ENCODE measurements at regions not wholly inside any gene's neighbourhood (a gene's known extent, or its start where the extent isn't known, plus 50 kb on each side); places are given as distances from the start of the nearest gene placed in this dataset.
"Not testable (repeated sequence)": the region's sequence is repeated elsewhere in the genome, so short reads cannot be mapped to it uniquely, and the experiment has no call there.

DNA sequence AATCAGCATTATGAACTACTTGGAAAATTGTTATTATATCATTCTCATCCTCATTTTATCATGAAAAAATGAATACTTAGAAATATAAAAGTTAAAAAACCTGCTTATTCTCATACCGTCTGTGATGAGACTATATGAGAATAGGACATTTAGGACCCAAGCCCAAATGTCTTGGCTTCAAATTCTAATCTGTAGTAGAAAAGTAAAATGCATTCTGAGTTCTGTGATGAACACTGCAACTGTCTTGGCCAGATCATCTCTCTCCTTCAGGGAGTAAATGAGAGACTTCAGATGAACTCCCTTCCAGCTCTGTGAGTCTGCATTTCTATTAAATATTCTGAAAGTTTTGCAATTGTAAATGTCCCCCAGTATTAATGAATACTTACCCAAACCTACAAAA lies 940.7 kb upstream of the KLHL29 start:
- no peak for DNase-seq (ENCODE audit: low read depth)

DNA sequence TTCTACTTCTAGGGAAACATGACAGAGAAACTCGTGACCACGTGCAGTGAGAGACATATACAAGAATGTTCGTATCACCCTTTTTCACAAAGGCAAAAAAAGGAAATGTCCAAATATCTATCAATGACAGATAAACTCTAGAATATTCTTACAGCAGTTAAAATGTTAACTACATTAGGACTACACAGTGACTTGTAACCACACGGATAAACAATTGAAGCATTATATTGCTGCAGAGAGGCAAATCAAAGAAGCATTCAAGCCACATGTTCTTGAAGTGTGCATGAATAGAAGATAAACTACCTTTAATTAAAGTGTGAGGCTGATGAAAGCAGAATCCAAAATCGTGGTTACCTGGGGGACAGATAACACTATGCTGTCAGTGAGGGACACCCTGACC lies 935.3 kb upstream of the KLHL29 start:
- no peak for DNase-seq (ENCODE audit: low read depth)

DNA sequence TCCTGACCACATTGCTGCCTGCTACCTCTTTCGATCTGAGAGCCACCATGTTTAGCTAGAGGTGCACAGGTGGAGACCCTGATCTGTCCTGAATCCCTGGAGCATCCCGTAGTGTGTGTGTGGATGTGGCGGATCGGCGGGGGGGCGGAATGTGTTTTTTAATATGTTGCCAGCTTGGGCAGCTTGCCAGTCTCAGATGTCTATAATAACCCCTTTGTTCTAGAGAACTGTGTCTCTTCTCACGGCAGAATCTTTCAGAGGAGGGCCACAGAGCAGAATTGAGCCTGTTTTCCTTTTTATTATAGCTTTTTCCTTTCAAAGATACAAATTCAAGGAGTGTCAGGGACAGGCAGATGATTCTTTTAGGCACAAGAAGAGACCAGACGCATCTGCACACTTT lies 934.1 kb upstream of the KLHL29 start:
- no peak for DNase-seq (ENCODE audit: low read depth)

DNA sequence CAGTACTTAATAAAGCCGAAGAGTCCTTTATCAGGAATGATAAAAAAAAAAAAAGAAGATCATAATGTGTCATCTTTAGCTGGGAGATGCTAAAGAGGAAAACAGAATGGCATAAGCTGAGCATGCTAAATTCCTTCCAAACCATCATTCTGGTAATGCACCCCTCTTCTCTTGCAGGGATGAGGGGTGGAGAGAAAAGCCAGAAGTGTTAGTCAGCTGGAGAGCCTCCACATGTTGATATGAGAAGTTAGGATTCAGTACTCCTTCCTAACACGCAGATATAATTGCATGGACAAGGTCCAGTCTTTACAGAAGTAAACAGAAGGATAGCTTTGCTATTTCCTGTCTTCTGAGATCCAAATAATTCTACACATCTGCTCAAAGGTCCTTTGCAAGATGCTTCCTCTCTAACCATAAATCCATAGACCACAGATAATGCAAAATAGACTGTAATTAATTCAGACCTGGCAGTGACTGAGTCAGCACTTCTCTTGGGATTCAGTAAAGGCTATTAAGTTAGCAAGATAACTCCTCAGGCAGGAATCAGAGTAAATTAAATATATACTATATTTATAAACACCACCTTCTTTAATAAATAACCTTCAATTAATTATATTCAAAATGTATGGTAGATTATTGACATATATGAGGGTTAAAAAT lies 930.0 kb upstream of the KLHL29 start:
- DNase-seq (ENCODE audit: low read depth), result no peak

DNA sequence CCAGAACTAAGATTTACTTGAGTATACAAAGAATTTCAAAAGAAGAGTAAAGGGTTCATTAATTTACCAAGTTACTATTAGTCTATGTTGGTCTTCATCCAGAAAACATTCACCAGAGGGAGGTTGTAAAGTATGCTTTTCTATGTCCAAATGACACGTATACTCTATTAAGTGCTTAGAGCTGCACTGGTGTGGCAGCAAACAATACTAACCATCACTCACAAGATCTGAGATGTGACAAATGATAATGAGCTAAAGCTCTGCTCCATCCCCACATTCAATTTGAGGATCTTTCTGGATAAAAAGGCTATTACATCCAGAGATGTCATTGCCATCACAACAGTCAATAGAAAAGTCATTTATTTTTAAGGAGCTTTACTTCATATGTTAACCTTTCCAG lies 926.5 kb upstream of the KLHL29 start:
- DNase-seq (ENCODE audit: low read depth), result no peak

DNA sequence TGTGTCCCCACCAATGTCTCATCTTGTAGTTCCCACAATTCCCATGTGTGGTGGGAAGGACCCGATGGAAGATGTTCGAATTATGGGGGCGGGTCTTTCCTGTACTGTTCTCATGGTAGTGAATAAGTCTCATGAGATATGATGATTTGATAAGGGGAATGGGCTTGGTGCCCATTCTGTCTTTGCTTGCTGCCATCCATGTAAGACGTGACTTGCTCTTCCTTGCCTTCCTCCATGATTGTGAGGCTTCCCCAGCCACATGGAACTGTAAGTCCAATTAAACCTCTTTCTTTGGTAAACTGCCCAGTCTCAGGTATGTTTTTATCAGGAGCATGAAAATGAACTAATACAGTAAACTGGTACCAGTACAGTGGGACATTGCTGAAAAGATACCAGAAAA lies 909.9 kb upstream of the KLHL29 start:
- not testable (repeated sequence) for DNase-seq (ENCODE audit: low read depth)

DNA sequence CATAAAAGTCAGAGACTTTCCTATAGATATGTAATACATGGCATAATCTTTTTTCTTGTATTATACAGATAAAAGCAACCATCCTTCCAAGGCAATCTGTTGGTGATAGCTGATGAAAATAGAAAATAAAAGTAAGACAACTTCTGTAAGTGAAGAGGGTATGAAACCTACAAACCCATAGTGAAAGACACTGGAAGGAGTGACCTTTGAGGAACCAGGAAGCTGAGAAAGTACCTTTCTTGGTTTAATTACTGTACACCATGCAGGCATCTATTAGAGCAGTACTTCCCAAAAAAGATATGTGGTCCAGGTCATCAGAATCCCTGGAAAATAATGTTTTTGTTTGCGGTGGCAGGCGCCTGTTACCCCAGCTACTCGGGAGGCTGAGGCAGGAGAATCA lies 906.6 kb upstream of the KLHL29 start:
- DNase-seq (ENCODE audit: low read depth), result no peak

DNA sequence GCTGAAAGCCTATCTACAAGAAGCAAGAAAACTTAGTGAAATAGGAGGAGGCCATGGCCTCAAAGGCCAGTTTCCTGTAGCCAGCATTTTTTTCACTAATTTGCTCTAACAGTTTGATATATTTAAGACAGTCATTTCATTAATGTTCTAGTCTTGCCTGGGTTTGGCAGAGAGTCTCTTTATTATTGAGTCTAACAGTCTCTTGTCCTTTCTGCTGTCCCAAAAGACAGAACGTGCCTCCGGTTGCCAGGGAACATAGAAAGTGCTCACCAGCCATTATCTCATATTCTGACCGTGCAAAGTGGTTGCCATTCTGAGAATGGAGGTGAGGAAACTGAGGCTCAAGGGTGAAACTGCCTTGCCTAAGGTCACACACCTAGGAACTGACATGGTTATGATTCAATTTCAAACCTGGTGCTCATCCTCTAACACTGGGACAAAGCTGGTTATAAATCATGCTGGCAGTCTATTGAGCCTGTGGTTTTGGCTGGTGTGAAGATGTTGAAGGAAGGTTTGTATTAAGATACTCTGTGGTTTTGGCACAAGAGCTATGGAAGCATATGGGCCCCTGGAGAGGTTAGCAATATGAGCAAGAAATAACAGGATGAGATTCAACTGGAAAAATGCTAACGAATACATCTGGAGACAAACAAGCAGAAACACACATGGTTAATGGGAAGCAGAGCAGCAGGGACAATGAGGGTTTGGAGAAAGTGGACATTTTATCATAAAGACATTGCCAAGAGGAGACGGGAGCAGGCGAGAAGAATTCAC lies 903.3 kb upstream of the KLHL29 start:
- DNase-seq (ENCODE audit: low read depth), result no peak

DNA sequence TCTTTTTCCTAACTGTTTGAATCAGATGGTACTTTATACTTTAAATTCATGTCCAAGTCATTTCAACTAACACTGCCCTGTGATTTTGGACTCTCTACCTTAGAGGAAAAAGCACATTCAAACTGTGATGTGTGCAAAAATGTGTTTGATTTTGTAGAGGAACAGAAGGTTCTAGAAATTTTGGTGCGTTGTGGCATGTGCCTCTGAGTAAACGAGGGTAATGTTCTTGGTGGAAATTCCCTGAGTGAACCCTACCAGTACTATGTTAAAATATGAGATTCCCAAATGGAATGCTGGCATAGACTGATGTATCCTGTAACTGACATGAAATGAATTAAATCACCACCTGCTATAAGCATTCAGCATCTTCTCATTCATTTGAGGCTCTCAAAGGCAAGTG lies 901.9 kb upstream of the KLHL29 start:
- DNase-seq (ENCODE audit: low read depth), result no peak

DNA sequence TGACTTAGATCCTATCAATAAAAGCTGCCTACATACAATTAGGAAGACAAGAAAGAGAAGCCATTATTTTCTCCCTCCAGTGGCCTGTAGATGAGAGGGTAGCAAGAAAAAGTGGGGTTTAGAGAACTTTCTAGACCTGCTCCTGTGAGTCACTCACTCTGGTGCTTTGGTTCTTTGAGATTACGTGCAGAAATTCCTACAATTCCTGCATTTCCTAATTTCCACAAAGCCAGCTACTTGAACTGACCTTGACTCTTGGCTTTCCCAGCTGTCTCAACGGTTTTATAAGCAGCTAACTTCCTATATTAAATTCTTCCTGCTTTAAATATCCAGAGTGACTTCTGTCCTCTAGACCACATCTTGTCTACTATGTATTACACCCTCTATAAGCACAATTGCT lies 899.5 kb upstream of the KLHL29 start:
- no peak for DNase-seq (ENCODE audit: low read depth)

DNA sequence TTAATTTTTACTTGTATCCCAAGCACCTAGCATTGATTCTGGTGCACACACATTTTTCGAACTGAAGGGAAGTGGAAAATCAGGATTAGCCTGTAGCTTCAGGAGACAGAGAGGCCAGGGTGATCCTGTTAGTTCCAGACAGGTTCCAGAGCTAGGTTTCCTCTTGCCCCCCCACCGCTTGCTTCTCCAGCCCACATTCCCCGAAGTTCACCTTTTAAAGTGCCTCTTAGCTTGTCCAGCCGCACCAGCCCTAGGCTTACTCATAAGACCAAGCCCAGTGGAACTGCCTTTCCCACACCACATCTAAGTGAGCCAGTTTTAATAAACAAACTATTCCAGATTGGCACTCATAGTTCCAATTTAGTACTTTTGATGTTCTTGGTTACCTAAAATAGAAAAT lies 898.6 kb upstream of the KLHL29 start:
- no peak for DNase-seq (ENCODE audit: low read depth)

DNA sequence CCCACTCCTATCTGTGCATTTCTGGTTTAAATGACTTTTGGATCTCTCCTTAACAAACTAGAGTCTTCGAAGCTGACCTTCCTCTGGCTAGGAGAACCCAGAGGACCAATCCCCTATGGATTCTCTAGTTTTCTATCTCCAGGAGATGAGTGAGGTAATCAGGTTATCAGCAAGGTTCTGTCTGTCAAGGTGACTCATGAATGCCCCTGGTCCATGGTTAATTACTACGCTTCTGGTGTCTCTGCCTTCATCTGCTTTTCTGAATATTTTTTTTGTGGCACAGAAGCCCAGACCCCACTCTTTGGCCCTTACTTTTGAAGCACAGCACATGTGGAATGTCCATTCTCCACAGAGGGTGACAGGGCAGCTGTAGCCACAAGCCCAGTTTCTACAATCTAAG lies 897.9 kb upstream of the KLHL29 start:
- no peak for DNase-seq (ENCODE audit: low read depth)

DNA sequence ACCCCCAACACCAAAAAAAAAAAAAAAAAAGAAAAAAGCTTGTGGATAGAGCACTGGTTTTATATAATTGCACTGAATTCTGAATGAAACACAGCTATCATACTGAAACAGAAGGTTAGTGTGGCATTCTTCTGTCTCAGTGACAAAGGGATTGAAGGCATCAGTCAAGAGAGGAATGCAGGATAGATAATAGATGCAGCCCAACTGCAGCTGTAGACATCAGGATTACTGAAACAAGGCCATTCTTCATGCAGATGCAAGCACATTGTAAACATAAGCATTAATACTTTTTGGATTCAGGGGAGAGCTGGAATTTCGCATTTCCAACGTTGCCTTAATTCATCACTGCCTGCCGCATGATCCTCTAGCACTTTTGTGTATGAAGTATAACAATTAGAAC lies 897.4 kb upstream of the KLHL29 start:
- DNase-seq (ENCODE audit: low read depth), result no peak

DNA sequence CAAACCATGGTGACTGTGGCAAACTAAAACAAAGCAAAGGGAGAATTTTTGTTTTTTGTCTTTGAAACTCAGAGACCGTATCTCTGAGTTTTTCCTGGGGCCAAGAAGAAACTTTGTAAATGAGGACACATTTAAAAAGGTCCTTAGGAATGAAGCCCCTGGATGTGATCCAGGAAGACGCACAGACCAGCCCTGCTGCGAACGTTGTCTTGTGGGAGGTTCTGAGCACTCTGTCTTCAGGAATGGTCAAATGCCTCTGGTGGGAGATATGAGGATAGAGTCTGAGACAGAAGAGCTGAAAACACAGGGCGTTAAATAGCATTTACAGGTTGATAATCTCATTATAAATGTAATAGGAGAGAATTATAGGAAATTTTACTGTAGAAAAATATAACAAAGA lies 893.5 kb upstream of the KLHL29 start:
- no peak for DNase-seq (ENCODE audit: low read depth)

DNA sequence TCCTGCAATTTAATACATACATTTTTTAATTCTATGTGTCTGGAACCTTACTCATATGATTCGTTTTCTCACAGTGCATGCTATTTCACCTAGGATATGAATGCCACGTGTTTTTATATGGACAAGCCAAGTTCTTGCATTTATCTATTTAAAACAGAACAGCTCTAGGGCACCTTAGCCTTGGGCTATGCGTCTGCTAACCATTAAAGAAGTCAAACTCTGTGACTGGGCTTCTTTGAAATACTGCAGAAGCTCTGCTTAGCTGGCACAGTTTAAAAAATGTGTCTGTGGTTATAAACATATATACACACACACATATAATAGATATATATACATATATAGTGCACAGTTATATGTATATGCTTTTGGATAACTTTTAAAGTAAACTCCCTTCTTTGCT lies 890.8 kb upstream of the KLHL29 start:
- no peak for DNase-seq (ENCODE audit: low read depth)

DNA sequence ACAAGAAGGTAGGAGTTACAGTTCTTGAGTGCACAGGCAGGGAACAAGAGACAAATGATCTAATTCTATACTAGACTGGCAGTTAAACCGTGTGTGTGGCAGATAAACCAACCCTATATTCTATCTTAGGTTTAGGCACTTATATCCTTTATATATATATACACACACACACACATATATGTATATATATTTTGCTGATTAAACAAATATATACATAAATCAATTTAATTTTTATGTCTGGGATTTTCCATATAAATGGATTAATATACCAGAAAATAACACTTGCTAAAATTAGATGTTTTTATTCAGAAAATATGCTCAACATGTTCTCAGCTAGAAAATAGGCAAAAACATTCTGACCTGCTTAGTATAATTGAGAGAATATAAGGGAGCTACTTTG lies 887.9 kb upstream of the KLHL29 start:
- no peak for DNase-seq (ENCODE audit: low read depth)

DNA sequence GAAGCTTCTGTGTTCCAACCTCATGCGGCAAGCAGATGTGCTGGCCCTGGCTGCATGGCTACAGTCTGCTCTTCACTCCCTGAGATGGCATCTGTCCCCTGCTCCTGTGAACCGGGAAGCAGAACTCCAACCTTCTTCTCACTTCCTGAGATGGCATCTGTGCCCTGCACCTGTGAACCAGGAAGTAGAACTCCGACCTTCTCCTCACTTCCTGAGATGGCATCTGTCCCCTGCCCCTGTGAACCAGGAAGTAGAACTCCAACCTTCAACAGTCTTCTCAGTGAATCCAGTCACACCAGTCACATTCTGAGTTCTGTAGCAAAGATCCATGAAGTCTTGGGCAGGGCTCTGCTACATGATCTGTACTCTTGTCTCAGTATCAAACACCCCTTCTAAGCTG lies 887.2 kb upstream of the KLHL29 start:
- DNase-seq (ENCODE audit: low read depth), result no peak

DNA sequence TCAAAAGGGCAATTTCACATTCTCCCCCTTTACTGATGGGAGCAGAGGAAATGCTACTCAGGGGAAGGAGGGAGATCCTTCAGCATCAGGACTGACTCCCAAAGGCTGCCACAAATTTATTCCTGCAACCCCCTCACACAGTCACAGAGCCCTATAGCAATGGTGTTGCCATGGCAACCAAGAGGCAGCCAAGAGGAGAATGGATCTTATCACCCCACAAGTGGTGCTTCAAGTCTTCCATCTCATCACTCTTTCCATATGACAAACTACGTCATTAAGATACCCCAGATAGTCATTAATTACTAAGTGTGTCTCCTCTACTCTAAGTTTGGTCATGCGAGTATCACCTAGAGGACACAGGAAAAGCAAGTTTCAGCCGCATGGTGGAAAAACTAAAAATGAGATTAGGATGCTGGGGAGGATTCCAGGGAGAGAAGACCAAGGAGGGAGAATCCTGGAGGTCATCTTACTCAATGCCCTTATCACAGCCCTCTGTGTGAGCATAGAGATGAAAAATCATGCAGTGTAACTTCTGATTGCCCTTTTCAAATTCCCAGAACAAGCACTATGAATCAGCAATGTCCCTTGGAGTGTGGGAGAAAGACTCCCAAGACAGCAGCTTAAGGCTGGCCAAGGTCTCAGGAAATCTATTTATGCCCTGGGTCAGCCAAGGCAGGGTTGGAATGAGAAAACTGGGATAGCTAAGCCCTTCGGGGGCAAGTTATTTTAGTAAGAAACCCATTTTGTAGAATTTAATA lies 885.7 kb upstream of the KLHL29 start:
- no peak for DNase-seq (ENCODE audit: low read depth)

DNA sequence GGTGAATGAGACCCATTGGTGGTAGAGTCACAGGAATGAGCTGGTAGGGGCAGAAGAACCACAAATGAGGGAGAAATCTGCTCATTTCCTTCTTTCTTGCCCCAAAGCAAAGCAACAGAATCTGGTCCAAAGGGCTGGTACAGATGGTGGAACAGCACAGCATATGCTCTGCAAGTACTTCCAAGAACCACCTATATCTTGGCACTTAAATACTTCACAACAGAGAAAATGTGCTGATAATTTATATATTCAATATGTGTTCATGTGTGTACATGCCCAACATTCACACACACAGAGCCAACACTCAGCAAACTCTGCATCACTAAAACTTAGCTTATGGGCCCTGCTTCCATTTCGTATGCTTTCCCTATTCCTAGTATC lies 884.4 kb upstream of the KLHL29 start:
- DNase-seq (ENCODE audit: low read depth), result no peak

DNA sequence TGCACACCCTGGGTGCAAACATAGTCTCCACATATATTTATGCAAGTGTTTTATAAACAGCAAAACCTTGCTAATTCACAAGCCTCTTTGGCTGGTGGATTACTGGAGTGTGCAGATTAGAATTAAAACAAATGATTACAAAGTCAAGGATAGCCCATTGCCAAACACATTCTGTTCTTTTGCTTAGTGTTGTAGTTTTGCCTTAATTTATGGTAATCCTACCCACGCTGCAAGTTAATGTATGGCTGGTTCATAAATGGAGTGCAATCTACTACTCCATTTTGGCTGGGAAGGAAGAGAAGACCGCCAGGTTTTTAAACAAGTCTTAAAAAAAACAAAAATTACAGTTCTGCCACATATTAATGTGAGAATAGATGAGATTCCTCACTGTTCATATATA lies 883.1 kb upstream of the KLHL29 start:
- no peak for DNase-seq (ENCODE audit: low read depth)

DNA sequence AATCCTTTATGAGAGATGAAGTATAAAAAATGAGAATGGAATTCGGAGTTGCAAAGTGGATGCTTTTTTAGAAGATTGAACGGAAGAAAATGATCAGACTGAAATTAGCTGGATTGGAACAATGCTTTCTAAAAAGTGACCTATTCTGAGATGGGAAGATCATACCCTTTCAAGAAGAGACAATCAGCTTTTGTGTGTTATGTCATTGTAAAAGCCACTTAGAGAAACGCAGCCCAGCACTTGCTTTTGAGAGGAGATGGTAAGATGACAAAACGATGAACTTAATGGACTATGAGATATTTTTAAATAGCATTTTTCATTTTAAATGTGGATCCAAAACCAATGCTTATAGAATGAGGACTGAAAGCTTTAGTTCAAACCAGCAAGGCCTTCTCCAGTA lies 871.4 kb upstream of the KLHL29 start:
- no peak for DNase-seq (ENCODE audit: low read depth)

DNA sequence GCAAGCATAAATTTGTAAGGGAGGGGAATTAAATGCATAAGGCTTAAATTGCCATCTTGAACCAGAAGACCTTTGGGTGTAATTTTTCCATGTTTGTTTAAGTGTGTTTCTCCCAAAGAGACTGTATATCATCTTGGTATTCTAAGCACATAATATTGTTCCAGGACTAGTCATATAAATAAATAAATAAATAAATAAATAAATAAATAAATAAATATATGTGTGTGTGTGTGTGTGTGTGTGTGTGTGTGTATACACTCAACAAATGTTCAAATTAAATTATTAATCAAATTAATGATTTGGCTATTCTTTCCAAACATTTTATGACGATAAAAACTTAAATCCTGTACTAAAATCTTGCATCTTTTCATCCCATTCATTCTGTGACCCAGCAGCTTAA lies 867.8 kb upstream of the KLHL29 start:
- no peak for DNase-seq (ENCODE audit: low read depth)

DNA sequence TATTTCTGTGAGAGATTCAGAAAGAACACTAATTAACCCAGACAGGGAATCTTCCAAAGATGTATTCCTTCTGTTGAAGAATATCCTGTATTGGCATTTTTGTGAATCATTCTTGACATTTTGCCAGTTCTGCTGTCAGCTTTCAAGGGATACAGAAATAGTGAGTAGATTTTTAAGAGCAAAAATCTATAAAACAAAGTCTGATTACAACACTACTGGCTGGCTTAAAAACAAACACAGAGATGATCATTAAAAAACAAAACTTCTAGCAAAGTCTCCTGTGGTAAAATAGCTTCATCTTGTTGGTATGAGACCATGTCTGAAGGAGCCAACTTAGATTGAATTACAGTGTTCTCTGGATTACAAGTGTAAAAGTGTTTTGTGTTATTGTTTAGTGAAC lies 866.3 kb upstream of the KLHL29 start:
- DNase-seq (ENCODE audit: low read depth), result no peak
